ENCODE measurements at regions not wholly inside any gene's neighbourhood (a gene's known extent, or its start where the extent isn't known, plus 50 kb on each side); places are given as distances from the start of the nearest gene placed in this dataset.

DNA sequence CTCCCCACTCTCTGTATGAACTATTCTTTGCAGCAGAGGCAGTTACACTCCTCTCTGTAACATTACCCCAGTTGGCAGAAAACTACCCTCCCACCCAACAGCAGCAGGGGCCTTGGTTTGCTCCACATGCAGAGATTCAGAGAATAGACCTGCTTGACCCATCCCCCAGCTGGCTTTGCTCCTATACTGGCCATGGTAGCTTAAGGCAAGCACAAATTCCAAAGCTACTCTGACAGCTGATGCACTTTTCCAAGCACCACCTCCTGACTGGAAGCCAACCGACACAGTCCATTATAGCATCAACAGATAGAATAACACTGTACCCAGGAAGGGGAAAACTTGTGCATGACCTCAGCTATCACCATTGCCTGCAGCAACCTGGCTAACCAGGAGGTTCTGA lies 846.5 kb upstream of the NCAM2 start:
- TF ChIP-seq, protein P1, sequence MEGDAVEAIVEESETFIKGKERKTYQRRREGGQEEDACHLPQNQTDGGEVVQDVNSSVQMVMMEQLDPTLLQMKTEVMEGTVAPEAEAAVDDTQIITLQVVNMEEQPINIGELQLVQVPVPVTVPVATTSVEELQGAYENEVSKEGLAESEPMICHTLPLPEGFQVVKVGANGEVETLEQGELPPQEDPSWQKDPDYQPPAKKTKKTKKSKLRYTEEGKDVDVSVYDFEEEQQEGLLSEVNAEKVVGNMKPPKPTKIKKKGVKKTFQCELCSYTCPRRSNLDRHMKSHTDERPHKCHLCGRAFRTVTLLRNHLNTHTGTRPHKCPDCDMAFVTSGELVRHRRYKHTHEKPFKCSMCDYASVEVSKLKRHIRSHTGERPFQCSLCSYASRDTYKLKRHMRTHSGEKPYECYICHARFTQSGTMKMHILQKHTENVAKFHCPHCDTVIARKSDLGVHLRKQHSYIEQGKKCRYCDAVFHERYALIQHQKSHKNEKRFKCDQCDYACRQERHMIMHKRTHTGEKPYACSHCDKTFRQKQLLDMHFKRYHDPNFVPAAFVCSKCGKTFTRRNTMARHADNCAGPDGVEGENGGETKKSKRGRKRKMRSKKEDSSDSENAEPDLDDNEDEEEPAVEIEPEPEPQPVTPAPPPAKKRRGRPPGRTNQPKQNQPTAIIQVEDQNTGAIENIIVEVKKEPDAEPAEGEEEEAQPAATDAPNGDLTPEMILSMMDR (IDR thresholded peaks at IDR 0.05), result no peak
- TF ChIP-seq POLR2AphosphoS5 (IDR thresholded peaks at IDR 0.05; ENCODE audit: low read depth, low read length) (no peak), SIN3A (IDR thresholded peaks at IDR 0.05; ENCODE audit: borderline replicate concordance, insufficient read depth, low read depth, low read length) (no peak), TCF7L2 (IDR thresholded peaks at IDR 0.05; ENCODE audit: low read depth, low read length) (no peak)
- TF ChIP-seq, protein P2, sequence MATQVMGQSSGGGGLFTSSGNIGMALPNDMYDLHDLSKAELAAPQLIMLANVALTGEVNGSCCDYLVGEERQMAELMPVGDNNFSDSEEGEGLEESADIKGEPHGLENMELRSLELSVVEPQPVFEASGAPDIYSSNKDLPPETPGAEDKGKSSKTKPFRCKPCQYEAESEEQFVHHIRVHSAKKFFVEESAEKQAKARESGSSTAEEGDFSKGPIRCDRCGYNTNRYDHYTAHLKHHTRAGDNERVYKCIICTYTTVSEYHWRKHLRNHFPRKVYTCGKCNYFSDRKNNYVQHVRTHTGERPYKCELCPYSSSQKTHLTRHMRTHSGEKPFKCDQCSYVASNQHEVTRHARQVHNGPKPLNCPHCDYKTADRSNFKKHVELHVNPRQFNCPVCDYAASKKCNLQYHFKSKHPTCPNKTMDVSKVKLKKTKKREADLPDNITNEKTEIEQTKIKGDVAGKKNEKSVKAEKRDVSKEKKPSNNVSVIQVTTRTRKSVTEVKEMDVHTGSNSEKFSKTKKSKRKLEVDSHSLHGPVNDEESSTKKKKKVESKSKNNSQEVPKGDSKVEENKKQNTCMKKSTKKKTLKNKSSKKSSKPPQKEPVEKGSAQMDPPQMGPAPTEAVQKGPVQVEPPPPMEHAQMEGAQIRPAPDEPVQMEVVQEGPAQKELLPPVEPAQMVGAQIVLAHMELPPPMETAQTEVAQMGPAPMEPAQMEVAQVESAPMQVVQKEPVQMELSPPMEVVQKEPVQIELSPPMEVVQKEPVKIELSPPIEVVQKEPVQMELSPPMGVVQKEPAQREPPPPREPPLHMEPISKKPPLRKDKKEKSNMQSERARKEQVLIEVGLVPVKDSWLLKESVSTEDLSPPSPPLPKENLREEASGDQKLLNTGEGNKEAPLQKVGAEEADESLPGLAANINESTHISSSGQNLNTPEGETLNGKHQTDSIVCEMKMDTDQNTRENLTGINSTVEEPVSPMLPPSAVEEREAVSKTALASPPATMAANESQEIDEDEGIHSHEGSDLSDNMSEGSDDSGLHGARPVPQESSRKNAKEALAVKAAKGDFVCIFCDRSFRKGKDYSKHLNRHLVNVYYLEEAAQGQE (IDR thresholded peaks at IDR 0.05; ENCODE audit: insufficient read depth in 1 of 2, low read depth in 2 of 2, low read length in 1 of 2), result no peak
